ENCODE measurements at regions not wholly inside any gene's neighbourhood (a gene's known extent, or its start where the extent isn't known, plus 50 kb on each side); places are given as distances from the start of the nearest gene placed in this dataset.
"Not testable (repeated sequence)": the region's sequence is repeated elsewhere in the genome, so short reads cannot be mapped to it uniquely, and the experiment has no call there.

DNA sequence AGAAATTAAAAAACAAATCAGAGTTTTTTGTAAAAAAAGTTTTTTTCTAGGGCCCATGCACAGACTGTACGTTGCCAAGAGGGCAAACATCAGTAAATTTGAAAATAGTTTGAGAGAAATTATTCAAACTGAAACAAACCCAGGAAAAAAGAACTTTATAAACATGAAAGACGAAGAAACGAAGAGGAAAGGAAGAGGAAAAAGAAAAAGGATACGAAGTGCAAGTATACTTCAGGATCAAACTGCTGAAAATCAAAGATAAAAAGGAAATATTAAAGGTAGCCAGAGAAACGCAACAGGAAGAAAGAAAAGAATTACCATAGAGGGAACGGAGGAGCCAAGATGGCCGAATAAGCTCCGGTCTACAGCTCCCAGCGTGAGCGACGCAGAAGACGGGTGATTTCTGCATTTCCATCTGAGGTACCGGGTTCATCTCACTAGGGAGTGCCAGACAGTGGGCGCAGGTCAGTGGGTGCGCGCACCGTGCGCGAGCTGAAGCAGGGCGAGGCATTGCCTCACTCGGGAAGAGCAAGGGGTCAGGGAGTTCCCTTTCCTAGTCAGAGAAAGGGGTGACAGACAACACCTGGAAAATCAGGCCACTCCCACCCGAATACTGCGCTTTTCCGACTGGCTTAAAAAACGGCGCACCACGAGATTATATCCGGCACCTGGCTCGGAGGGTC is 94.4 kb upstream of the GAS1 start:
- not testable (repeated sequence) for TF ChIP-seq FOXM1 (IDR thresholded peaks at IDR 0.05; ENCODE audit: borderline replicate concordance); ZNF384 (IDR thresholded peaks at IDR 0.05); BHLHE40 (IDR thresholded peaks at IDR 0.05; ENCODE audit: borderline replicate concordance); FOXK2 (IDR thresholded peaks at IDR 0.05); HDGF (IDR thresholded peaks at IDR 0.05; ENCODE audit: borderline replicate concordance); TARDBP (IDR thresholded peaks at IDR 0.05); FOXA1 (IDR thresholded peaks at IDR 0.05); SP1 (IDR thresholded peaks at IDR 0.05); SUZ12 (IDR thresholded peaks at IDR 0.05)
- TF ChIP-seq, protein P1, sequence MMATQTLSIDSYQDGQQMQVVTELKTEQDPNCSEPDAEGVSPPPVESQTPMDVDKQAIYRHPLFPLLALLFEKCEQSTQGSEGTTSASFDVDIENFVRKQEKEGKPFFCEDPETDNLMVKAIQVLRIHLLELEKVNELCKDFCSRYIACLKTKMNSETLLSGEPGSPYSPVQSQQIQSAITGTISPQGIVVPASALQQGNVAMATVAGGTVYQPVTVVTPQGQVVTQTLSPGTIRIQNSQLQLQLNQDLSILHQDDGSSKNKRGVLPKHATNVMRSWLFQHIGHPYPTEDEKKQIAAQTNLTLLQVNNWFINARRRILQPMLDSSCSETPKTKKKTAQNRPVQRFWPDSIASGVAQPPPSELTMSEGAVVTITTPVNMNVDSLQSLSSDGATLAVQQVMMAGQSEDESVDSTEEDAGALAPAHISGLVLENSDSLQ (IDR thresholded peaks at IDR 0.05) = not testable (repeated sequence)
- TF ChIP-seq ELF4 (IDR thresholded peaks at IDR 0.05) = 0 out of 2 replicates have a peak, but pooled peaks have one; percentile 15
